RWPE2 (cell line): ENCODE measurements at regions not wholly inside any gene's neighbourhood (a gene's known extent, or its start where the extent isn't known, plus 50 kb on each side); places are given as distances from the start of the nearest gene placed in this dataset.

ENCODE experiments used
- ATAC-seq: fragments of 200-7000 bp; cut with Tn5 transposase; 3 replicates; pipeline ENCODE4 v1.9.1; 2021; ENCODE audit warnings: low read depth
- DNase-seq: peaks from one replicate; pipeline ENCODE4 v3.0.0-alpha.2; 2020; ENCODE audit warnings: low spot score
- H3K27ac ChIP-seq: fragments of 450-650 bp; 2 replicates; pipeline ENCODE4 v1.5.1; 2017; ENCODE audit warnings: mild to moderate bottlenecking; ENCODE audit not compliant: poor library complexity, severe bottlenecking
- H3K27me3 ChIP-seq: fragments of 250-450 bp; sonication (Bioruptor Pico); 2 replicates; pipeline ENCODE4 v1.5.1; 2021; ENCODE audit warnings: mild to moderate bottlenecking, moderate library complexity; ENCODE audit not compliant: insufficient read depth, poor library complexity, severe bottlenecking
- H3K36me3 ChIP-seq: fragments of 250-450 bp; sonication (Bioruptor Pico); 2 replicates; pipeline ENCODE4 v1.5.1; 2020; ENCODE audit warnings: low read depth, mild to moderate bottlenecking, moderate library complexity
- H3K4me1 ChIP-seq: fragments of 250-450 bp; sonication (Bioruptor Pico); 2 replicates; pipeline ENCODE4 v1.5.1; 2021; ENCODE audit warnings: mild to moderate bottlenecking, moderate library complexity; ENCODE audit not compliant: insufficient read depth, poor library complexity, severe bottlenecking
- H3K4me3 ChIP-seq: fragments of 250-450 bp; sonication (Bioruptor Pico); 2 replicates; pipeline ENCODE4 v1.5.1; 2021; ENCODE audit warnings: mild to moderate bottlenecking, moderate library complexity; ENCODE audit not compliant: severe bottlenecking
- H3K9me3 ChIP-seq: fragments of 250-450 bp; sonication (Bioruptor Pico); 2 replicates; pipeline ENCODE4 v1.5.1; 2021; ENCODE audit warnings: mild to moderate bottlenecking, moderate library complexity; ENCODE audit not compliant: severe bottlenecking
- TF ChIP-seq, protein P1 (sequence below): fragments of 450-650 bp; IDR thresholded peaks from one replicate; pipeline ENCODE4 v1.5.1; 2017; ENCODE audit warnings: mild to moderate bottlenecking, moderate library complexity; ENCODE audit not compliant: poor library complexity, severe bottlenecking

DNA sequence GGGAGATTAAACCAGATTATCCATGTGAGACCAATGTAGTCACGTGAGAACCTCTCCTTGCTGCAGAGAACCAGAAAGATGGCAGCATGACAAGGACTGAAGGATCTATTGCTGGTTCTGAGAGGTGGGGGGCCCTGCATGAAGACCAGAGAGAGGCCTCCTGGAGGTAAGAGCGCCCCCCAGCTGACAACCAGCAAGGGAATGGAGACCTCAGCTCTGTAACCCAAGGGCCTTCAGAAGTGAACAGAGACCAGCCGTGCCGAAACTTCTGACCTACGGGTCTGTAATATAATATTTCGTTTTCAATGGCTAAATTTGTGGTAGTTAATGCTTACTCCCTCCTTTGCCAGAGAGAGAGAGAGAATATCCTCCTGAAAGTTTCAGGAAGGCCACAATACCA is 524.1 kb upstream of the TBX3 start:
- Histone ChIP-seq H3K27me3 (no peaks in the 10 kb centered on the region), H3K27ac (no peak overlapping the region), H3K9me3 (no peaks in the 10 kb centered on the region), H3K36me3 (no peaks in the 10 kb centered on the region), H3K4me3 (no peak overlapping the region), H3K4me1 (no peaks in the 10 kb centered on the region)
- no peak for ATAC-seq
- DNase-seq, result no peak
- TF ChIP-seq, protein P1, sequence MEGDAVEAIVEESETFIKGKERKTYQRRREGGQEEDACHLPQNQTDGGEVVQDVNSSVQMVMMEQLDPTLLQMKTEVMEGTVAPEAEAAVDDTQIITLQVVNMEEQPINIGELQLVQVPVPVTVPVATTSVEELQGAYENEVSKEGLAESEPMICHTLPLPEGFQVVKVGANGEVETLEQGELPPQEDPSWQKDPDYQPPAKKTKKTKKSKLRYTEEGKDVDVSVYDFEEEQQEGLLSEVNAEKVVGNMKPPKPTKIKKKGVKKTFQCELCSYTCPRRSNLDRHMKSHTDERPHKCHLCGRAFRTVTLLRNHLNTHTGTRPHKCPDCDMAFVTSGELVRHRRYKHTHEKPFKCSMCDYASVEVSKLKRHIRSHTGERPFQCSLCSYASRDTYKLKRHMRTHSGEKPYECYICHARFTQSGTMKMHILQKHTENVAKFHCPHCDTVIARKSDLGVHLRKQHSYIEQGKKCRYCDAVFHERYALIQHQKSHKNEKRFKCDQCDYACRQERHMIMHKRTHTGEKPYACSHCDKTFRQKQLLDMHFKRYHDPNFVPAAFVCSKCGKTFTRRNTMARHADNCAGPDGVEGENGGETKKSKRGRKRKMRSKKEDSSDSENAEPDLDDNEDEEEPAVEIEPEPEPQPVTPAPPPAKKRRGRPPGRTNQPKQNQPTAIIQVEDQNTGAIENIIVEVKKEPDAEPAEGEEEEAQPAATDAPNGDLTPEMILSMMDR, result no peak

DNA sequence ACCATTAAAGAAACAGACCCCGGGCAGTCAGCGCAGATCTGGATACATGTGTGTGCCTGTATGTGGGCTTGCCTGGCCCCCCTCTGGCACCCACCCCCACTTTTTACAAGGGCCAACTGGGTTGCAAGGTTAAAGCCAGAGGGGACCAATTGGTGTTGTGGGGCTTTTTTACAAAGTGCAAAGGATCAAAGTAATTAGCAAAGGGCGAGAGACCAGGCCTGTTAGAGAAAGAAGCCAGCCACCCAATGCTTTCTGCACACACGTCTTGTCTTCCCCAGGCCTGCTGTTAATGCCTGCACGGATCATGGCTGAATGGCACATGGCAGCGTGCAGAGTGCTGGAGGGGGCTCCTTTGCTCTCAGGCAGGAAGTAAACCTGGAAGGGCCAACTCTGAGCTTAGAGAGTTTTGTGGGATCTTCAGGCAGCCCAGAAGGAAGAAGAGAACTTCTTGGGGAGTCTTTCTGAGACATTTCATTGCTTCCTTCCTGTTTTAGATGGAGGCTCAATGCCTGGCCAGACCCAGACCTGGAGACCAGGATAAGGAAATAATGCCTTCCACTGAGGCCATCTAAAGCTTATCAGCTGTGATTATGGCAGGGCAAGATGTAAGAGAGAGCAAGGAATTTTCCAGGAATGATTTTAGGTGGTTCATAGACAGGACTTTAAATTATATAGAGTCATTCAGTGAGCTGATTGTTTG is 523.4 kb upstream of the TBX3 start:
- Histone ChIP-seq H3K9me3 (no peaks in the 10 kb centered on the region), H3K27me3 (no peaks in the 10 kb centered on the region), H3K27ac (no peak overlapping the region), H3K4me1 (no peaks in the 10 kb centered on the region), H3K36me3 (no peaks in the 10 kb centered on the region), H3K4me3 (no peak overlapping the region)
- TF ChIP-seq, protein P1, result no peak
- no peak for ATAC-seq
- DNase-seq, result no peak

DNA sequence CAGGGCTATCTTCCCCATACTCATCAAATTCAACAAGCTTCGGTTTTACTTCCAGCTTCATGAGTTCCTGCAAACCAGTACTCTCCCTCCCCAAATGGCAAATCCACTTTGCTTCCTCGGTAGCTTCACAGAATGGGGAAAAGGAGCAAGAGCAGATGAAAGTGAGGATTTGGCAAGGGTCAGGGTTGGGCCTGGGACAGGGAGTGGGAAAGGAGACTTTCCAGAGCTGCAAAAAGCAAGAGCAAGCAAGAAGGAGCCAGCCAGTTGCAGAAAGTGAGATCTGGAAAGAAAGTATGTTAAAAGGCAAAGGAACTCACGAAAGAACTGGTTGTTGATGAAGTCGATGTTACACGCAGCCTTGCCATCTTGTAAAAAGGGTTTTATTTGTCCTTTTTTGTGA is 522.8 kb upstream of the TBX3 start:
- TF ChIP-seq, protein P1, result no peak
- Histone ChIP-seq H3K4me1 (no peaks in the 10 kb centered on the region), H3K4me3 (no peak overlapping the region), H3K27ac (no peak overlapping the region), H3K27me3 (no peaks in the 10 kb centered on the region), H3K9me3 (no peaks in the 10 kb centered on the region), H3K36me3 (no peaks in the 10 kb centered on the region)
- DNase-seq, result no peak
- ATAC-seq, result no peak

DNA sequence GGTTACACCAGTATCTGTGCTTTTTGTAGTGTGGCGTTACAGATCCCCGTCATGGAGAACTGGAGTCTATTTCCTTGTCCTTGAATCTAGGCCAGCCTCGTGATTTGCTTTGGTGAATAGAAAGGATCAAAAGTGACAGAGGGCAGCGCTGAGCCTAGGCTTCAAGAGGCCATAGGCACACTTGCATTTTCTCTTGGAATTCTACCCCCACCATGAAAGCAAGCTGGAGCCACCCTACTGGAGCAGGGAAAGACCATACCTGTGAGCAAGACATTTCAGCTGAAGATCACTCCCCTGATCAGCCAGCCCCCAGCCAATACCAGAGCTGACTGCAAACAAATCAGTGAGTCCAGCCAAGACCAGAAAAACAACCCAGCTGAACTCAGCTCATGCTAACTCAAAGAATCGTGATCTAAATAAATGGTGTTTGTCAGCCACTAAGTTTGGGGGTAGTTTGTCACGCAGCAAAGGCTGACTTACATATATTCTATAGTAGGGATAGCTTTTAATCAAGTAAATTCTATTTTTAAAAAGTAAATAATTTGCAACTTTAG is 521.9 kb upstream of the TBX3 start:
- Histone ChIP-seq H3K4me3 (no peak overlapping the region), H3K4me1 (no peaks in the 10 kb centered on the region), H3K27ac (no peak overlapping the region), H3K36me3 (no peaks in the 10 kb centered on the region), H3K9me3 (no peaks in the 10 kb centered on the region), H3K27me3 (no peaks in the 10 kb centered on the region)
- TF ChIP-seq, protein P1, result no peak
- ATAC-seq, result no peak
- no peak for DNase-seq

DNA sequence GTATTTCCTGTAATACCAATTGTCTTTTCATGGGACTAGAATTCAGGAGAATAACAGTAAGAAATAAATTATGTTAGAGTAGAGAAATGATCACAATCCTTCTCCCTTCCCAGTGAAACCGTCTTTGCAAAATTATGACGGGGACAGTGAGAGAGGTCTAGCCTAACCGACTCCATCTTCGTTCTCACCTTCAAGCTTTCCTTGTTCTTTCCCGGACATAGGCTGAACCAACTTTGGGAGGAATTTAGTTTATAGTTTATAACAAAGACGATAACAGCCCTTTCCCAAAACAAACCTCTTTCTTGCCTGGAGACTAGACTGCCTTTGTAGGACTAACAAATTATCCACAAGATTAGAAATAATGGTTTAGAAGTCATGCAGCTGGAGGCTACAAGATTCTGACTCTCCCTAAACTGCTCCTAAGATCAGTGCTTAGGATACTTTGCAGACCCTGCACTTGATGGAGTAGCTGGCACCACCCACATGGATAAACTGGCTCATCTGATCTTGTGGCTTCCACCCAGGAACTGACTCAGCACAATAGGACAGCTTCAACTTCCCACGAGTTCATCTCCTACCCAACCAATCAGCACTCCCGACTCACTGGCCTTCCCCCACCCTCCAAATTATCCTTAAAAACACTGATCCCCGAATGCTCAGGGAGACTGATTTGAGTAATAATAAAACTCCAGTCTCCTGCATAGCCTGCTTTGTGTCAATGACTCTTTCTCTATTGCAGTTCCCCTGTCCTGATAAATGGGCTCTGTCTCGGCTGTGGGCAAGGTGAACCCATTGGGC is 521.2 kb upstream of the TBX3 start:
- no peak for DNase-seq
- no peaks in the 10 kb centered on the region for H3K27me3 ChIP-seq
- no peaks in the 10 kb centered on the region for H3K9me3 ChIP-seq
- no peaks in the 10 kb centered on the region for H3K36me3 ChIP-seq
- H3K4me3 ChIP-seq, result no peak overlapping the region
- H3K27ac ChIP-seq, result no peak overlapping the region
- ATAC-seq, result no peak
- no peaks in the 10 kb centered on the region for H3K4me1 ChIP-seq
- TF ChIP-seq, protein P1, result no peak
